WTC11 (cell line): ENCODE measurements at regions not wholly inside any gene's neighbourhood (a gene's known extent, or its start where the extent isn't known, plus 50 kb on each side); places are given as distances from the start of the nearest gene placed in this dataset.

ENCODE experiments used
- ATAC-seq: fragments of 200-7000 bp; cut with Tn5 transposase; 2 replicates; pipeline ENCODE4 v1.10.0; 2021; ENCODE audit warnings: mild to moderate bottlenecking, moderate library complexity
- CTCF ChIA-PET: fragments of 300-600 bp; sonication (Branson Sonifier 250); formaldehyde crosslinking; loops from one replicate; lab custom pipeline; 2021; ENCODE audit warnings: antibody characterized with exemption; lab: Charles Lee
- POLR2A ChIA-PET: fragments of 350-600 bp; sonication (Branson Sonifier 250); formaldehyde crosslinking; loops from one replicate; lab custom pipeline; 2021; ENCODE audit warnings: antibody characterized with exemption; lab: Charles Lee
- DNase-seq: peaks from one replicate; pipeline ENCODE4 v3.0.0; 2021; ENCODE audit warnings: low spot score
- H3K27ac Mint-ChIP-seq: 2 replicates; pipeline ENCODE4 v1.8.0; 2021; ENCODE audit warnings: mixed read lengths
- H3K27me3 Mint-ChIP-seq: 2 replicates; pipeline ENCODE4 v1.8.0; 2021; ENCODE audit warnings: low read depth, mild to moderate bottlenecking, moderate library complexity, mixed read lengths
- H3K36me3 Mint-ChIP-seq: 2 replicates; pipeline ENCODE4 v1.8.0; 2021; ENCODE audit warnings: mixed read lengths
- H3K4me1 Mint-ChIP-seq: 2 replicates; pipeline ENCODE4 v1.8.0; 2022; ENCODE audit warnings: mixed read lengths
- H3K4me3 Mint-ChIP-seq: 2 replicates; pipeline ENCODE4 v1.8.0; 2021; ENCODE audit warnings: mild to moderate bottlenecking, moderate library complexity, mixed read lengths
- H3K9me3 Mint-ChIP-seq: 2 replicates; pipeline ENCODE4 v1.8.0; 2021; ENCODE audit warnings: mixed read lengths
- AR ChIP-seq: fragments of 250-450 bp; sonication (Bioruptor Pico); IDR thresholded peaks from 2 replicates; pipeline ENCODE4 v1.9.0; 2021; ENCODE audit warnings: mild to moderate bottlenecking
- ARID4B ChIP-seq: sonication (generic); formaldehyde crosslinking; IDR thresholded peaks from 2 replicates; pipeline ENCODE4 v1.8.0; 2023; ENCODE audit warnings: missing genetic modification reagents, mild to moderate bottlenecking, borderline replicate concordance
- CBFB ChIP-seq: sonication (generic); formaldehyde crosslinking; IDR thresholded peaks from 2 replicates; pipeline ENCODE4 v1.8.1; 2022; ENCODE audit warnings: mild to moderate bottlenecking, low read depth, missing genetic modification reagents
- CREM ChIP-seq: sonication (generic); formaldehyde crosslinking; IDR thresholded peaks from 2 replicates; pipeline ENCODE4 v1.8.1; 2022; ENCODE audit warnings: mild to moderate bottlenecking, missing genetic modification reagents, moderate library complexity
- GABPB1 ChIP-seq: sonication (generic); formaldehyde crosslinking; IDR thresholded peaks from 2 replicates; pipeline ENCODE4 v1.8.1; 2023; ENCODE audit warnings: mild to moderate bottlenecking, missing genetic modification reagents
- NFE2L1 ChIP-seq: sonication (generic); formaldehyde crosslinking; IDR thresholded peaks from 2 replicates; pipeline ENCODE4 v1.8.1; 2023; ENCODE audit warnings: missing genetic modification reagents
- PRRX2 ChIP-seq: fragments of 250-450 bp; sonication (Bioruptor Pico); IDR thresholded peaks from 2 replicates; pipeline ENCODE4 v1.8.0; 2021; ENCODE audit warnings: mild to moderate bottlenecking
- RORB ChIP-seq: fragments of 250-450 bp; sonication (Bioruptor Pico); IDR thresholded peaks from 2 replicates; pipeline ENCODE4 v1.9.0; 2021; ENCODE audit warnings: mild to moderate bottlenecking
- SMAD4 ChIP-seq: sonication (generic); formaldehyde crosslinking; IDR thresholded peaks from 2 replicates; pipeline ENCODE4 v1.8.0; 2022; ENCODE audit warnings: mild to moderate bottlenecking, missing genetic modification reagents
- TCF7 ChIP-seq: sonication (generic); formaldehyde crosslinking; IDR thresholded peaks from 2 replicates; pipeline ENCODE4 v1.8.0; 2022; ENCODE audit warnings: mild to moderate bottlenecking, low read depth, missing genetic modification reagents, moderate library complexity
- ZBTB43 ChIP-seq: sonication (generic); formaldehyde crosslinking; IDR thresholded peaks from 2 replicates; pipeline ENCODE4 v1.8.1; 2023; ENCODE audit warnings: mild to moderate bottlenecking, missing genetic modification reagents
- ZNF232 ChIP-seq: sonication (generic); formaldehyde crosslinking; IDR thresholded peaks from 2 replicates; pipeline ENCODE4 v1.8.0; 2022; ENCODE audit warnings: mild to moderate bottlenecking, missing genetic modification reagents
- ZNF532 ChIP-seq: fragments of 250-450 bp; sonication (Bioruptor Pico); IDR thresholded peaks from 2 replicates; pipeline ENCODE4 v1.9.0; 2021; ENCODE audit warnings: mild to moderate bottlenecking, borderline replicate concordance
- TF ChIP-seq, protein P1 (sequence below): sonication (generic); formaldehyde crosslinking; IDR thresholded peaks from 2 replicates; pipeline ENCODE4 v1.8.0; 2022; ENCODE audit warnings: mild to moderate bottlenecking, missing genetic modification reagents
- TF ChIP-seq, protein P2 (sequence below): fragments of 250-450 bp; sonication (Bioruptor Pico); IDR thresholded peaks from 2 replicates; pipeline ENCODE4 v1.9.0; 2021; ENCODE audit warnings: moderate library complexity, mild to moderate bottlenecking, inconsistent platforms, borderline replicate concordance
- TF ChIP-seq, protein P3 (sequence below): sonication (generic); formaldehyde crosslinking; IDR thresholded peaks from 2 replicates; pipeline ENCODE4 v1.8.0; 2022; ENCODE audit warnings: mild to moderate bottlenecking, missing genetic modification reagents
- TF ChIP-seq, protein P4 (sequence below): sonication (generic); formaldehyde crosslinking; IDR thresholded peaks from 2 replicates; pipeline ENCODE4 v1.8.1; 2022; ENCODE audit warnings: mild to moderate bottlenecking, missing genetic modification reagents, moderate library complexity, borderline replicate concordance

DNA sequence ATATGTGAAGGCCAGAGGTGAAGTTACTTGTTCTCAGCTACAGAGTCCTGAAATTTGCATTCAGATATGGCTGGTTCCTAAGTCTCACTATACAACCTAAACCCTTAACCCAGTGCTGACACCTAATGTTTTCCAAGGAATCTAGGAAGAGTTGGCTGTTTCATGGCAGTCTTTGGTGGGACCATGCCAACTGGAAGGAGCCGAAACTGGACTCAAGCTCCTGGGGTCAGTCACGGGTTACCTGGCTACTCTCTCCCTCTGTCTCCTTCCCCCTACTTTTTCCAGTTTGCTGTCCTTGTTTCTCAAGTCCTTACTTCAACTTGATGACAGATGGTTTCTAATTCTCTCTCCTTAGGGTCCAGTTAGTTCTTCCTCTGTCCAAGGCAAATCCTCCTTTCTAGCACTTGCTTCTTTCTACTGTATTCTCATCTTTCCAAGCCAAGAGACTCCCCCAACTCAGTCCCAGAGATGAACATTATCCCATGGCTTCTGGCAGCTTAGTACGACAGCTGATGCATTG, 88.6 kb upstream of the COL6A5 start:
- CTCF ChIA-PET = no interaction called here
- TF ChIP-seq, protein P1, sequence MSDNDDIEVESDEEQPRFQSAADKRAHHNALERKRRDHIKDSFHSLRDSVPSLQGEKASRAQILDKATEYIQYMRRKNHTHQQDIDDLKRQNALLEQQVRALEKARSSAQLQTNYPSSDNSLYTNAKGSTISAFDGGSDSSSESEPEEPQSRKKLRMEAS = no peak
- TF ChIP-seq AR (no peak), CREM (CRISPR knock-in tag) (no peak), PRRX2 (CRISPR knock-in tag) (no peak), ZNF232 (CRISPR knock-in tag) (no peak), CBFB (CRISPR knock-in tag) (no peak), ZNF532 (no peak), ARID4B (CRISPR knock-in tag) (no peak), RORB (no peak)
- TF ChIP-seq, protein P2, sequence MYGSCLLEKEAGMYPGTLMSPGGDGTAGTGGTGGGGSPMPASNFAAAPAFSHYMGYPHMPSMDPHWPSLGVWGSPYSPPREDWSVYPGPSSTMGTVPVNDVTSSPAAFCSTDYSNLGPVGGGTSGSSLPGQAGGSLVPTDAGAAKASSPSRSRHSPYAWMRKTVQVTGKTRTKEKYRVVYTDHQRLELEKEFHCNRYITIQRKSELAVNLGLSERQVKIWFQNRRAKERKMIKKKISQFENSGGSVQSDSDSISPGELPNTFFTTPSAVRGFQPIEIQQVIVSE (CRISPR knock-in tag) = no peak
- TF ChIP-seq, all 79 proteins: peak for 0
- POLR2A ChIA-PET = no interaction called here
- no peak overlapping the region for H3K27ac Mint-ChIP-seq
- no peaks in the 10 kb centered on the region for H3K36me3 Mint-ChIP-seq
- no peaks in the 10 kb centered on the region for H3K9me3 Mint-ChIP-seq
- H3K27me3 Mint-ChIP-seq = peaks cover 2% of the 10 kb centered on the region; the same call in 1 of the 2 replicates
- no peaks in the 10 kb centered on the region for H3K4me1 Mint-ChIP-seq
- ATAC-seq = no peak
- no peak for DNase-seq
- no peak overlapping the region for H3K4me3 Mint-ChIP-seq

DNA sequence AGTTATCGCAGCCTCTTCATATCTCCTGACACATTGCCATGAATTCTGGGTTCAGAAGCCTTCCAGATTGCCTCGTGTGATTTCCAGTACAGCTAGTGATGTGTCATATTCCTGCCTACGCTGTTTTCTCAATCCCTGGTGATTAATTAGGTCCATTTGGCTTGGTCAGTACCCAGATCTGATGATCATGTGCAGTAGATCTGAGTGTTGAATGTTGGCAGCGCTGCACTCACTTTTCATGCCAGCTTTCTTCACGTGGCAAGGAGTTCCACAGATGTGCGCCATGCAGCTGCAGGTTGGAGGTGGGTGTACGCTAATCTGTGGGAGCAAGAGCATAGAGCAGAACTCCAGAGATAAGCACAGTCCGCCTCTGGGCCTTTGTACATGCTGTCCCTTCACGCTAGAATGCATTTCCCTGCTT, 86.9 kb upstream of the COL6A5 start:
- Mint-ChIP-seq H3K9me3 (no peaks in the 10 kb centered on the region), H3K4me3 (no peak overlapping the region), H3K36me3 (no peaks in the 10 kb centered on the region), H3K4me1 (peaks cover 9% of the 10 kb centered on the region), H3K27me3 (peaks cover 2% of the 10 kb centered on the region; the same call in 1 of the 2 replicates), H3K27ac (no peak overlapping the region)
- ChIA-PET CTCF (interaction anchor here (1.2 kb wide), 1 partner anchor 17 kb away, joined by 3 read pairs; no protein-coding TSS in a partner anchor), POLR2A (no interaction called here)
- ATAC-seq (no peak), DNase-seq (no peak)
- TF ChIP-seq TCF7 (CRISPR knock-in tag) (no peak), NFE2L1 (no peak), GABPB1 (CRISPR knock-in tag) (no peak), ZBTB43 (CRISPR knock-in tag) (no peak), SMAD4 (CRISPR knock-in tag) (no peak)
- TF ChIP-seq, protein P3, sequence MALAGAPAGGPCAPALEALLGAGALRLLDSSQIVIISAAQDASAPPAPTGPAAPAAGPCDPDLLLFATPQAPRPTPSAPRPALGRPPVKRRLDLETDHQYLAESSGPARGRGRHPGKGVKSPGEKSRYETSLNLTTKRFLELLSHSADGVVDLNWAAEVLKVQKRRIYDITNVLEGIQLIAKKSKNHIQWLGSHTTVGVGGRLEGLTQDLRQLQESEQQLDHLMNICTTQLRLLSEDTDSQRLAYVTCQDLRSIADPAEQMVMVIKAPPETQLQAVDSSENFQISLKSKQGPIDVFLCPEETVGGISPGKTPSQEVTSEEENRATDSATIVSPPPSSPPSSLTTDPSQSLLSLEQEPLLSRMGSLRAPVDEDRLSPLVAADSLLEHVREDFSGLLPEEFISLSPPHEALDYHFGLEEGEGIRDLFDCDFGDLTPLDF (CRISPR knock-in tag) = no peak
- TF ChIP-seq, protein P4, sequence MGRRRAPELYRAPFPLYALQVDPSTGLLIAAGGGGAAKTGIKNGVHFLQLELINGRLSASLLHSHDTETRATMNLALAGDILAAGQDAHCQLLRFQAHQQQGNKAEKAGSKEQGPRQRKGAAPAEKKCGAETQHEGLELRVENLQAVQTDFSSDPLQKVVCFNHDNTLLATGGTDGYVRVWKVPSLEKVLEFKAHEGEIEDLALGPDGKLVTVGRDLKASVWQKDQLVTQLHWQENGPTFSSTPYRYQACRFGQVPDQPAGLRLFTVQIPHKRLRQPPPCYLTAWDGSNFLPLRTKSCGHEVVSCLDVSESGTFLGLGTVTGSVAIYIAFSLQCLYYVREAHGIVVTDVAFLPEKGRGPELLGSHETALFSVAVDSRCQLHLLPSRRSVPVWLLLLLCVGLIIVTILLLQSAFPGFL = no peak
